Naive thymus-derived CD4-positive, alpha-beta T cell (primary cell): ENCODE measurements at regions not wholly inside any gene's neighbourhood (a gene's known extent, or its start where the extent isn't known, plus 50 kb on each side); places are given as distances from the start of the nearest gene placed in this dataset.

Experiments
- ATAC-seq: fragments of 150-1000 bp; cut with Tn5 transposase; 2 replicates; pipeline ENCODE4 v1.10.0; 2021; ENCODE audit warnings: mild to moderate bottlenecking, moderate library complexity
- CTCF ChIA-PET: fragments of 350-600 bp; sonication (Branson Sonifier 250); formaldehyde crosslinking; loops from one replicate; lab custom pipeline; 2021; ENCODE audit warnings: antibody characterized with exemption; lab: Charles Lee
- POLR2A ChIA-PET: fragments of 350-600 bp; sonication (Branson Sonifier 250); formaldehyde crosslinking; loops from one replicate; lab custom pipeline; 2021; ENCODE audit warnings: antibody characterized with exemption, inconsistent platforms; lab: Charles Lee
- DNase-seq, 9 donors: peaks; one replicate each; pipeline versions ENCODE4 v3.0.0 to v3.0.0-alpha.2; 2020 to 2022; ENCODE audit warnings: mixed read lengths in 1 of 9
- H3K27ac ChIP-seq: one replicate; pipeline ENCODE4 v1.7.0; 2013; ENCODE audit warnings: mild to moderate bottlenecking, low read depth, low read length, moderate library complexity
- H3K27me3 ChIP-seq, 2 donors: one replicate each; pipeline ENCODE4 v1.7.0; 2013; ENCODE audit warnings: low read length in 2 of 2, mild to moderate bottlenecking in 2 of 2, moderate library complexity in 2 of 2; ENCODE audit not compliant: control insufficient read depth in 2 of 2, insufficient read depth in 2 of 2
- H3K36me3 ChIP-seq, 3 experiments: 1 replicate in 2 of 3; 2 replicates in 1 of 3; pipeline ENCODE4 v1.7.0; 2013; ENCODE audit warnings: low read length in 3 of 3, mild to moderate bottlenecking in 3 of 3, moderate library complexity in 1 of 3; ENCODE audit not compliant: insufficient read depth in 3 of 3, control insufficient read depth in 2 of 3
- H3K4me1 ChIP-seq, 2 donors: one replicate each; pipeline ENCODE4 v1.7.0; 2013; ENCODE audit warnings: low read length in 2 of 2, mild to moderate bottlenecking in 2 of 2, moderate library complexity in 1 of 2; ENCODE audit not compliant: control insufficient read depth in 2 of 2, insufficient read depth in 2 of 2
- H3K4me3 ChIP-seq: 2 replicates; pipeline ENCODE4 v1.7.0; 2013; ENCODE audit warnings: mild to moderate bottlenecking, low read length
- H3K9me3 ChIP-seq, 3 experiments: 1 replicate in 2 of 3; 2 replicates in 1 of 3; pipeline ENCODE4 v1.7.0; 2013; ENCODE audit warnings: low read length in 3 of 3; ENCODE audit not compliant: control insufficient read depth in 2 of 3
- H3K27ac Mint-ChIP-seq, 9 donors: one replicate each; pipeline ENCODE4 v1.8.0; 2020 to 2022; ENCODE audit warnings: mixed read lengths in 9 of 9, mild to moderate bottlenecking in 8 of 9, moderate library complexity in 5 of 9, inconsistent platforms in 2 of 9
- H3K27me3 Mint-ChIP-seq, 5 donors: one replicate each; pipeline ENCODE4 v1.8.0; 2021 to 2022; ENCODE audit warnings: mixed read lengths in 5 of 5, mild to moderate bottlenecking in 1 of 5
- H3K36me3 Mint-ChIP-seq, 5 donors: one replicate each; pipeline ENCODE4 v1.8.0; 2020 to 2022; ENCODE audit warnings: mixed read lengths in 5 of 5, mild to moderate bottlenecking in 3 of 5, inconsistent platforms in 1 of 5
- H3K4me1 Mint-ChIP-seq, 7 donors: one replicate each; pipeline ENCODE4 v1.8.0; 2020 to 2022; ENCODE audit warnings: mixed read lengths in 7 of 7, mild to moderate bottlenecking in 3 of 7, inconsistent platforms in 1 of 7
- H3K4me3 Mint-ChIP-seq, 10 donors: one replicate each; pipeline ENCODE4 v1.8.0; 2020 to 2022; ENCODE audit warnings: mild to moderate bottlenecking in 10 of 10, mixed read lengths in 10 of 10, moderate library complexity in 6 of 10, inconsistent platforms in 2 of 10
- H3K9me3 Mint-ChIP-seq, 11 donors: one replicate each; pipeline ENCODE4 v1.8.0; 2020 to 2022; ENCODE audit warnings: mixed read lengths in 11 of 11, mild to moderate bottlenecking in 4 of 11, inconsistent platforms in 1 of 11, moderate library complexity in 1 of 11
- intact Hi-C, 2 donors: fragments of 100-400 bp; cut with micrococcal nuclease; formaldehyde crosslinking; loops; one replicate each; pipeline ENCODE4 v1.15.1; 2023

GRCh38 chr22:25482868-25483639 lies 81.4 kb upstream of the GRK3 start:
- H3K27ac ChIP-seq: no peak overlapping the region
- no peaks in the 10 kb centered on the region for H3K27me3 ChIP-seq
- H3K4me3 ChIP-seq: no peak overlapping the region
- POLR2A ChIA-PET: no interaction called here
- Mint-ChIP-seq H3K9me3 (peaks cover 0 to 14% (median 0%) of the 10 kb centered on the region in 11 donors), H3K4me3 (no peak overlapping the region), H3K4me1 (peaks cover 0 to 37% (median 0%) of the 10 kb centered on the region in 7 donors), H3K27me3 (peaks cover 0 to 3% (median 0%) of the 10 kb centered on the region in 5 donors), H3K27ac (peak overlapping the region in 1 of 9 donors; percentile 44), H3K36me3 (peaks cover 29 to 65% (median 61%) of the 10 kb centered on the region in 5 donors)
- CTCF ChIA-PET: no interaction called here
- no peaks in the 10 kb centered on the region for H3K9me3 ChIP-seq
- intact Hi-C loops: no loop called here
- ATAC-seq (no peak), DNase-seq (no peak)
- H3K36me3 ChIP-seq: no peaks in the 10 kb centered on the region
- H3K4me1 ChIP-seq: no peaks in the 10 kb centered on the region

- Histone ChIP-seq H3K36me3 (no peaks in the 10 kb centered on the region), H3K27ac (no peak overlapping the region), H3K9me3 (no peaks in the 10 kb centered on the region), H3K4me3 (no peak overlapping the region), H3K27me3 (no peaks in the 10 kb centered on the region), H3K4me1 (no peaks in the 10 kb centered on the region)
- H3K9me3 Mint-ChIP-seq: peaks cover 0 to 14% (median 0%) of the 10 kb centered on the region in 11 donors
- peaks cover 0 to 37% (median 0%) of the 10 kb centered on the region in 7 donors for H3K4me1 Mint-ChIP-seq
- intact Hi-C loops: no loop called here
- CTCF ChIA-PET: no interaction called here
- H3K4me3 Mint-ChIP-seq: no peak overlapping the region
- peaks cover 0 to 3% (median 0%) of the 10 kb centered on the region in 5 donors for H3K27me3 Mint-ChIP-seq
- peaks cover 32 to 73% (median 64%) of the 10 kb centered on the region in 5 donors for H3K36me3 Mint-ChIP-seq
- DNase-seq (no peak), ATAC-seq (no peak)
- POLR2A ChIA-PET: no interaction called here
- H3K27ac Mint-ChIP-seq: peak overlapping the region in 1 of 9 donors; percentile 44
Measured at GRCh38 chr22:25483931-25484330, 80.5 kb upstream of the GRK3 start.

- peaks cover 0 to 3% (median 0%) of the 10 kb centered on the region in 5 donors for H3K27me3 Mint-ChIP-seq
- DNase-seq (peak in 1 of 9 donors; percentile 56), ATAC-seq (no peak)
- H3K27ac ChIP-seq: no peak overlapping the region
- H3K36me3 ChIP-seq: no peaks in the 10 kb centered on the region
- H3K9me3 ChIP-seq: no peaks in the 10 kb centered on the region
- intact Hi-C loops: no loop called here
- H3K27me3 ChIP-seq: no peaks in the 10 kb centered on the region
- peaks cover 0 to 19% (median 0%) of the 10 kb centered on the region in 11 donors for H3K9me3 Mint-ChIP-seq
- CTCF ChIA-PET: no interaction called here
- peaks cover 38 to 78% (median 68%) of the 10 kb centered on the region in 5 donors for H3K36me3 Mint-ChIP-seq
- POLR2A ChIA-PET: no interaction called here
- no peak overlapping the region for H3K4me3 Mint-ChIP-seq
- peak overlapping the region in 1 of 9 donors; percentile 72 for H3K27ac Mint-ChIP-seq
- no peak overlapping the region for H3K4me3 ChIP-seq
- H3K4me1 Mint-ChIP-seq: peaks cover 0 to 37% (median 0%) of the 10 kb centered on the region in 7 donors
- no peaks in the 10 kb centered on the region for H3K4me1 ChIP-seq
Measured at GRCh38 chr22:25484521-25485315, 79.8 kb upstream of the GRK3 start.

GRCh38 chr22:25485626-25486545 lies 78.6 kb upstream of the GRK3 start:
- Histone ChIP-seq H3K4me3 (no peak overlapping the region), H3K27me3 (no peaks in the 10 kb centered on the region), H3K36me3 (no peaks in the 10 kb centered on the region), H3K27ac (no peak overlapping the region), H3K4me1 (no peaks in the 10 kb centered on the region), H3K9me3 (no peaks in the 10 kb centered on the region)
- no peak for ATAC-seq
- CTCF ChIA-PET: no interaction called here
- Mint-ChIP-seq H3K4me1 (peaks cover 0 to 37% (median 0%) of the 10 kb centered on the region in 7 donors), H3K27ac (peak overlapping the region in 1 of 9 donors; percentile 31), H3K4me3 (no peak overlapping the region), H3K27me3 (peaks cover 0 to 11% (median 0%) of the 10 kb centered on the region in 5 donors), H3K9me3 (peaks cover 0 to 20% (median 0%) of the 10 kb centered on the region in 11 donors), H3K36me3 (peaks cover 35 to 83% (median 73%) of the 10 kb centered on the region in 5 donors)
- peak in 1 of 9 donors; percentile 37 for DNase-seq
- POLR2A ChIA-PET: no interaction called here
- intact Hi-C loops: no loop called here

- intact Hi-C loops: no loop called here
- Mint-ChIP-seq H3K4me1 (peaks cover 0 to 37% (median 0%) of the 10 kb centered on the region in 7 donors), H3K4me3 (no peak overlapping the region), H3K9me3 (peaks cover 0 to 20% (median 0%) of the 10 kb centered on the region in 11 donors), H3K36me3 (peaks cover 26 to 74% (median 70%) of the 10 kb centered on the region in 5 donors), H3K27ac (peak overlapping the region in 1 of 9 donors; percentile 60), H3K27me3 (peaks cover 0 to 15% (median 0%) of the 10 kb centered on the region in 5 donors)
- H3K9me3 ChIP-seq: no peaks in the 10 kb centered on the region
- H3K36me3 ChIP-seq: no peaks in the 10 kb centered on the region
- H3K4me3 ChIP-seq: no peak overlapping the region
- H3K27me3 ChIP-seq: no peaks in the 10 kb centered on the region
- no peak overlapping the region for H3K27ac ChIP-seq
- ChIA-PET CTCF (no interaction called here), POLR2A (no interaction called here)
- H3K4me1 ChIP-seq: no peaks in the 10 kb centered on the region
- ATAC-seq (no peak), DNase-seq (no peak)
Measured at GRCh38 chr22:25487508-25487907, 77.0 kb upstream of the GRK3 start.
